GM23338 (cell line): ENCODE measurements at regions not wholly inside any gene's neighbourhood (a gene's known extent, or its start where the extent isn't known, plus 50 kb on each side); places are given as distances from the start of the nearest gene placed in this dataset.

Source experiments
- ATAC-seq: fragments of 200-7000 bp; cut with Tn5 transposase; 3 replicates; pipeline ENCODE4 v1.9.1; 2020
- DNase-seq: peaks from one replicate; pipeline ENCODE4 v3.0.0-alpha.2; 2015; ENCODE audit warnings: low spot score
- H2AFZ ChIP-seq: fragments of 200-600 bp; sonication (generic); 2 replicates; pipeline ENCODE4 v1.8.0; 2016; ENCODE audit warnings: antibody characterized with exemption, mild to moderate bottlenecking, moderate library complexity
- H3F3A ChIP-seq: fragments of 200-600 bp; sonication (generic); replicated peaks from 2 replicates; pipeline ENCODE4 v1.8.0; 2017; ENCODE audit warnings: antibody characterized with exemption, mixed run types, low read depth
- H3K27ac ChIP-seq: fragments of 200-600 bp; sonication (generic); 2 replicates; pipeline ENCODE4 v1.6.1; 2016; ENCODE audit warnings: low read depth
- H3K27me3 ChIP-seq: fragments of 200-600 bp; sonication (generic); 2 replicates; pipeline ENCODE4 v1.8.0; 2016; ENCODE audit warnings: mild to moderate bottlenecking, mixed run types, moderate library complexity; ENCODE audit not compliant: insufficient read depth
- H3K36me3 ChIP-seq: fragments of 200-600 bp; sonication (generic); 2 replicates; pipeline ENCODE4 v1.8.0; 2016; ENCODE audit warnings: mild to moderate bottlenecking; ENCODE audit not compliant: insufficient read depth
- H3K4me1 ChIP-seq: fragments of 200-600 bp; sonication (generic); 2 replicates; pipeline ENCODE4 v1.8.0; 2016; ENCODE audit warnings: mild to moderate bottlenecking, moderate library complexity; ENCODE audit not compliant: insufficient read depth
- H3K4me2 ChIP-seq: fragments of 200-600 bp; sonication (generic); 2 replicates; pipeline ENCODE4 v1.7.1; 2017; ENCODE audit warnings: mixed run types
- H3K4me3 ChIP-seq: fragments of 200-600 bp; sonication (generic); 2 replicates; pipeline ENCODE4 v1.6.1; 2016; ENCODE audit warnings: mixed run types
- H3K79me2 ChIP-seq: fragments of 200-600 bp; sonication (generic); replicated peaks from 2 replicates; pipeline ENCODE4 v1.8.0; 2017; ENCODE audit warnings: mild to moderate bottlenecking; ENCODE audit not compliant: insufficient read depth
- H3K9me2 ChIP-seq: fragments of 200-600 bp; sonication (generic); 2 replicates; pipeline ENCODE4 v1.8.0; 2017; ENCODE audit not compliant: insufficient read depth
- H4K20me1 ChIP-seq: fragments of 200-600 bp; sonication (generic); replicated peaks from 2 replicates; pipeline ENCODE4 v1.8.0; 2017; ENCODE audit warnings: mild to moderate bottlenecking; ENCODE audit not compliant: insufficient read depth
- H3K27ac Mint-ChIP-seq: 2 replicates; pipeline ENCODE4 v1.8.0; 2020; ENCODE audit warnings: inconsistent platforms, mild to moderate bottlenecking, moderate library complexity, mixed read lengths
- H3K27me3 Mint-ChIP-seq: 3 replicates; pipeline ENCODE4 v1.8.0; 2022; ENCODE audit warnings: low read depth, mild to moderate bottlenecking, moderate library complexity, mixed read lengths, inconsistent platforms; ENCODE audit not compliant: insufficient read depth, poor library complexity
- H3K36me3 Mint-ChIP-seq: 3 replicates; pipeline ENCODE4 v1.8.0; 2021; ENCODE audit warnings: low read depth, mild to moderate bottlenecking, inconsistent platforms, moderate library complexity, mixed read lengths
- H3K4me1 Mint-ChIP-seq: 3 replicates; pipeline ENCODE4 v1.8.0; 2020; ENCODE audit warnings: mild to moderate bottlenecking, inconsistent platforms, mixed read lengths
- H3K4me3 Mint-ChIP-seq: 3 replicates; pipeline ENCODE4 v1.8.0; 2021; ENCODE audit warnings: moderate library complexity, mild to moderate bottlenecking, inconsistent platforms, mixed read lengths
- H3K9me3 Mint-ChIP-seq: 3 replicates; pipeline ENCODE4 v1.8.0; 2020; ENCODE audit warnings: moderate library complexity, mild to moderate bottlenecking, inconsistent platforms, mixed read lengths
- EZH2 ChIP-seq: fragments of 200-600 bp; sonication (generic); IDR thresholded peaks from one replicate; pipeline ENCODE4 v1.8.0; 2017; ENCODE audit warnings: antibody characterized with exemption, mild to moderate bottlenecking, low read depth; ENCODE audit not compliant: unreplicated experiment
- JUNB ChIP-seq: IDR thresholded peaks from one replicate; pipeline ENCODE4 v1.6.1; 2016; ENCODE audit warnings: antibody characterized with exemption; ENCODE audit not compliant: unreplicated experiment
- STAT1 ChIP-seq: IDR thresholded peaks from one replicate; pipeline ENCODE4 v1.6.1; 2016; ENCODE audit warnings: antibody characterized with exemption; ENCODE audit not compliant: unreplicated experiment
- ZNF331 ChIP-seq: fragments of 250-450 bp; sonication (Bioruptor Pico); IDR thresholded peaks from 2 replicates; pipeline ENCODE4 v1.5.0; 2020; ENCODE audit warnings: low read depth, mild to moderate bottlenecking, moderate library complexity
- TF ChIP-seq, protein P1 (sequence below): fragments of 250-450 bp; sonication (Bioruptor Pico); IDR thresholded peaks from 2 replicates; pipeline ENCODE4 v1.5.0; 2020; ENCODE audit warnings: mild to moderate bottlenecking, moderate library complexity
- TF ChIP-seq, protein P2 (sequence below), 2 experiments: fragments of 200-600 bp in 1 of 2; sonication (generic) in 1 of 2; conservative IDR thresholded peaks; 2 replicates each; pipeline versions ENCODE4 v1.5.1 to v1.6.1; 2016 to 2017; ENCODE audit warnings: antibody characterized with exemption in 2 of 2, low read depth in 2 of 2, mild to moderate bottlenecking in 2 of 2, moderate library complexity in 1 of 2

DNA sequence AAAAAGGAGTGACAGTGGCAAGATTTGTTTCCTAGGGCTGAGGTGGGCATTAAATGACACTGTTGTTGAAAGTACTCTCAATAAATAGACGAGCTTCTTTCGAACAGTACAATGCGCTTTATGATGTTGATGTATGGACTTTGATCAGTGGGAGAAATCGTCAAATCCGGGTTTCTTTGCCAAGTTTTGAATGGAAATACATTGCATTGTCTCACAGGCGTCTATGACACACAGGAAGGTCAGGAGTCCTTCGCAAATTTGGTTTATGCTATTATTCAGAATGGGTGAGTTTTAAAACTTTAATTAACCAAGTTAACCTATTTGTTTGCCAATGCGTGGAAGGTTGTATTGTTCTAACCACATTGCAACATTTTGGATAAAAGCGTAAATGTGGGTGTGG, 547.3 kb upstream of the SLC35B3 start:
- no peak overlapping the region for H3K4me2 ChIP-seq
- peak overlapping the region; percentile 12; the same call in 1 of the 2 replicates for H2AFZ ChIP-seq
- H4K20me1 ChIP-seq: no peaks in the 10 kb centered on the region
- Mint-ChIP-seq H3K9me3 (no peaks in the 10 kb centered on the region), H3K4me3 (no peak overlapping the region), H3K27ac (no peak overlapping the region), H3K27me3 (no peaks in the 10 kb centered on the region), H3K4me1 (peaks cover 8% of the 10 kb centered on the region), H3K36me3 (no peaks in the 10 kb centered on the region)
- H3K27me3 ChIP-seq: no peaks in the 10 kb centered on the region
- H3K27ac ChIP-seq: no peak overlapping the region
- no peaks in the 10 kb centered on the region for H3K9me2 ChIP-seq
- no peak for TF ChIP-seq STAT1
- TF ChIP-seq, protein P1, sequence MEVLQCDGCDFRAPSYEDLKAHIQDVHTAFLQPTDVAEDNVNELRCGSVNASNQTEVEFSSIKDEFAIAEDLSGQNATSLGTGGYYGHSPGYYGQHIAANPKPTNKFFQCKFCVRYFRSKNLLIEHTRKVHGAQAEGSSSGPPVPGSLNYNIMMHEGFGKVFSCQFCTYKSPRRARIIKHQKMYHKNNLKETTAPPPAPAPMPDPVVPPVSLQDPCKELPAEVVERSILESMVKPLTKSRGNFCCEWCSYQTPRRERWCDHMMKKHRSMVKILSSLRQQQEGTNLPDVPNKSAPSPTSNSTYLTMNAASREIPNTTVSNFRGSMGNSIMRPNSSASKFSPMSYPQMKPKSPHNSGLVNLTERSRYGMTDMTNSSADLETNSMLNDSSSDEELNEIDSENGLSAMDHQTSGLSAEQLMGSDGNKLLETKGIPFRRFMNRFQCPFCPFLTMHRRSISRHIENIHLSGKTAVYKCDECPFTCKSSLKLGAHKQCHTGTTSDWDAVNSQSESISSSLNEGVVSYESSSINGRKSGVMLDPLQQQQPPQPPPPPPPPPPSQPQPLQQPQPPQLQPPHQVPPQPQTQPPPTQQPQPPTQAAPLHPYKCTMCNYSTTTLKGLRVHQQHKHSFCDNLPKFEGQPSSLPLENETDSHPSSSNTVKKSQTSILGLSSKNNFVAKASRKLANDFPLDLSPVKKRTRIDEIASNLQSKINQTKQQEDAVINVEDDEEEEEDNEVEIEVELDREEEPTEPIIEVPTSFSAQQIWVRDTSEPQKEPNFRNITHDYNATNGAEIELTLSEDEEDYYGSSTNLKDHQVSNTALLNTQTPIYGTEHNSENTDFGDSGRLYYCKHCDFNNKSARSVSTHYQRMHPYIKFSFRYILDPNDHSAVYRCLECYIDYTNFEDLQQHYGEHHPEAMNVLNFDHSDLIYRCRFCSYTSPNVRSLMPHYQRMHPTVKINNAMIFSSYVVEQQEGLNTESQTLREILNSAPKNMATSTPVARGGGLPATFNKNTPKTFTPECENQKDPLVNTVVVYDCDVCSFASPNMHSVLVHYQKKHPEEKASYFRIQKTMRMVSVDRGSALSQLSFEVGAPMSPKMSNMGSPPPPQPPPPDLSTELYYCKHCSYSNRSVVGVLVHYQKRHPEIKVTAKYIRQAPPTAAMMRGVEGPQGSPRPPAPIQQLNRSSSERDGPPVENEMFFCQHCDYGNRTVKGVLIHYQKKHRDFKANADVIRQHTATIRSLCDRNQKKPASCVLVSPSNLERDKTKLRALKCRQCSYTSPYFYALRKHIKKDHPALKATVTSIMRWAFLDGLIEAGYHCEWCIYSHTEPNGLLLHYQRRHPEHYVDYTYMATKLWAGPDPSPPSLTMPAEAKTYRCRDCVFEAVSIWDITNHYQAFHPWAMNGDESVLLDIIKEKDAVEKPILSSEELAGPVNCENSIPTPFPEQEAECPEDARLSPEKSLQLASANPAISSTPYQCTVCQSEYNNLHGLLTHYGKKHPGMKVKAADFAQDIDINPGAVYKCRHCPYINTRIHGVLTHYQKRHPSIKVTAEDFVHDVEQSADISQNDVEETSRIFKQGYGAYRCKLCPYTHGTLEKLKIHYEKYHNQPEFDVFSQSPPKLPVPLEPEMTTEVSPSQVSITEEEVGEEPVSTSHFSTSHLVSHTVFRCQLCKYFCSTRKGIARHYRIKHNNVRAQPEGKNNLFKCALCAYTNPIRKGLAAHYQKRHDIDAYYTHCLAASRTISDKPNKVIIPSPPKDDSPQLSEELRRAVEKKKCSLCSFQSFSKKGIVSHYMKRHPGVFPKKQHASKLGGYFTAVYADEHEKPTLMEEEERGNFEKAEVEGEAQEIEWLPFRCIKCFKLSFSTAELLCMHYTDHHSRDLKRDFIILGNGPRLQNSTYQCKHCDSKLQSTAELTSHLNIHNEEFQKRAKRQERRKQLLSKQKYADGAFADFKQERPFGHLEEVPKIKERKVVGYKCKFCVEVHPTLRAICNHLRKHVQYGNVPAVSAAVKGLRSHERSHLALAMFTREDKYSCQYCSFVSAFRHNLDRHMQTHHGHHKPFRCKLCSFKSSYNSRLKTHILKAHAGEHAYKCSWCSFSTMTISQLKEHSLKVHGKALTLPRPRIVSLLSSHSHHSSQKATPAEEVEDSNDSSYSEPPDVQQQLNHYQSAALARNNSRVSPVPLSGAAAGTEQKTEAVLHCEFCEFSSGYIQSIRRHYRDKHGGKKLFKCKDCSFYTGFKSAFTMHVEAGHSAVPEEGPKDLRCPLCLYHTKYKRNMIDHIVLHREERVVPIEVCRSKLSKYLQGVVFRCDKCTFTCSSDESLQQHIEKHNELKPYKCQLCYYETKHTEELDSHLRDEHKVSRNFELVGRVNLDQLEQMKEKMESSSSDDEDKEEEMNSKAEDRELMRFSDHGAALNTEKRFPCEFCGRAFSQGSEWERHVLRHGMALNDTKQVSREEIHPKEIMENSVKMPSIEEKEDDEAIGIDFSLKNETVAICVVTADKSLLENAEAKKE: no peak
- DNase-seq (no peak), ATAC-seq (no peak)
- H3K79me2 ChIP-seq: no peaks in the 10 kb centered on the region
- H3F3A ChIP-seq: no peaks in the 10 kb centered on the region
- H3K36me3 ChIP-seq: no peaks in the 10 kb centered on the region
- H3K4me3 ChIP-seq: no peak overlapping the region
- H3K4me1 ChIP-seq: no peaks in the 10 kb centered on the region

DNA sequence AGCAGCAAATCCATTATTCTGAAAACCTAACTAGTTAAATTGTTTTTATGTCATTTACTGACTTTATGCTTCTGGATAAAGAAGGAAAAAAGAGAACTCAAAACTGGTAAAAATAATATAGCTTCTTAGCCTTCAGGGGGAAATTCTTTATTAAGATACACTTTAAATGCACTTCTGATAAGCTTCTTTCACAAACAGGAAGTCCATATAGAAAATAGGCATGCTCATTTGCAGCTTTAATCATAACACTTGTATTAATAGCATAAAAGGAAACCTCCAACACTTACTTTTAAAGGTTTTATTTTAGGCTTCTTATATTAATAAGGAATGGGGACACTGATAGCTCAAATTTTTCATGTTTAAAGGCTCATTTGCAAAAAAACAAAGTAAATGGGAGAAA, 538.0 kb upstream of the SLC35B3 start:
- peaks cover 5% of the 10 kb centered on the region for H3K27me3 Mint-ChIP-seq
- Histone ChIP-seq H3K4me1 (no peaks in the 10 kb centered on the region), H3K79me2 (no peaks in the 10 kb centered on the region), H3K36me3 (peaks cover 7% of the 10 kb centered on the region; the same call in 1 of the 2 replicates), H3K9me2 (no peaks in the 10 kb centered on the region), H3F3A (no peaks in the 10 kb centered on the region), H4K20me1 (no peaks in the 10 kb centered on the region), H3K4me2 (no peak overlapping the region), H3K27me3 (no peaks in the 10 kb centered on the region), H3K4me3 (no peak overlapping the region), H2AFZ (no peak overlapping the region), H3K27ac (no peak overlapping the region)
- DNase-seq (no peak), ATAC-seq (no peak)
- no peak for TF ChIP-seq JUNB
- TF ChIP-seq ZNF331 (CRISPR knock-in tag): no peak
- TF ChIP-seq, protein P2, sequence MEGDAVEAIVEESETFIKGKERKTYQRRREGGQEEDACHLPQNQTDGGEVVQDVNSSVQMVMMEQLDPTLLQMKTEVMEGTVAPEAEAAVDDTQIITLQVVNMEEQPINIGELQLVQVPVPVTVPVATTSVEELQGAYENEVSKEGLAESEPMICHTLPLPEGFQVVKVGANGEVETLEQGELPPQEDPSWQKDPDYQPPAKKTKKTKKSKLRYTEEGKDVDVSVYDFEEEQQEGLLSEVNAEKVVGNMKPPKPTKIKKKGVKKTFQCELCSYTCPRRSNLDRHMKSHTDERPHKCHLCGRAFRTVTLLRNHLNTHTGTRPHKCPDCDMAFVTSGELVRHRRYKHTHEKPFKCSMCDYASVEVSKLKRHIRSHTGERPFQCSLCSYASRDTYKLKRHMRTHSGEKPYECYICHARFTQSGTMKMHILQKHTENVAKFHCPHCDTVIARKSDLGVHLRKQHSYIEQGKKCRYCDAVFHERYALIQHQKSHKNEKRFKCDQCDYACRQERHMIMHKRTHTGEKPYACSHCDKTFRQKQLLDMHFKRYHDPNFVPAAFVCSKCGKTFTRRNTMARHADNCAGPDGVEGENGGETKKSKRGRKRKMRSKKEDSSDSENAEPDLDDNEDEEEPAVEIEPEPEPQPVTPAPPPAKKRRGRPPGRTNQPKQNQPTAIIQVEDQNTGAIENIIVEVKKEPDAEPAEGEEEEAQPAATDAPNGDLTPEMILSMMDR (conservative IDR thresholded peaks at IDR 0.05; ENCODE audit: low read depth in 2 of 2): no peak
- TF ChIP-seq EZH2: no peak
- H3K36me3 Mint-ChIP-seq: peaks cover 8% of the 10 kb centered on the region; the same call in 2 of the 3 replicates
- no peak overlapping the region for H3K27ac Mint-ChIP-seq
- H3K4me1 Mint-ChIP-seq: no peaks in the 10 kb centered on the region
- peaks cover 24% of the 10 kb centered on the region for H3K9me3 Mint-ChIP-seq
- H3K4me3 Mint-ChIP-seq: no peak overlapping the region
